ENCODE measurements at regions not wholly inside any gene's neighbourhood (a gene's known extent, or its start where the extent isn't known, plus 50 kb on each side); places are given as distances from the start of the nearest gene placed in this dataset.
A peak's percentile ranks its signal among the peaks of the same experiment; 100 is the strongest.

DNA sequence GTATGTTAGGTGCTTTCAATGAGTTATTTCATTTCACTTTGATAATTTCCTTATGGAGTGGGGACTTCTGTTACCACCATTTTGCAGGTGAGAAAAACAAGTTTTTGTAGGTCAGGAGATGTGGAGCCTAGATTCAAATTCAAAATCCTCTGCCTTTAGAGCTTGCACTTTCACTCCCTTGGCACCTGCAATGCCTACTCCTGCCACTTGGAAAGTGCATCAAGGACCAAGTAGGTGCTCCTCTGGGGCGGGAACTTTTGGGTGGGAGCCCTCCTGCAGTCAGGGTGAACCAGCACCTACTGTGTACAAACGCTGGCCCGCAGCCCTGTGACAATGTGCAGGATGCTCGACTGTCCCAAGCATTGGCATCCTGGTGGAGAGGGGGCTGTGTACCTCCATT, 199.0 kb downstream of the EMX2 start:
- Histone ChIP-seq H3K4me2 (no peak overlapping the region), H3K4me1 (peaks cover 3% of the 10 kb centered on the region), H3K9me3 (no peaks in the 10 kb centered on the region), H3K4me3 (no peak overlapping the region), H3K27ac (no peak overlapping the region)
- CTCF ChIA-PET = interaction anchor here (1.1 to 1.4 kb wide), 5 partner anchors 10 to 245 kb away, joined by 3 to 6 read pairs (median 4); no protein-coding TSS in a partner anchor
- DNase-seq (ENCODE audit: low read depth in 1 of 2, low spot score in 1 of 2) (no peak), ATAC-seq (peak in 1 of 2 experiments; percentile 73; a peak in 3 of 6 replicates), FAIRE-seq (no peak)
- WGBS (ENCODE audit: missing lambda C conversion rate) = 13% methylated on average over 4 of the region's 4 CpGs
- no peak for TF ChIP-seq CEBPB (IDR thresholded peaks at IDR 0.05)
- no peak for TF ChIP-seq CHD4 (IDR thresholded peaks at IDR 0.05; ENCODE audit: borderline replicate concordance)
- no peak for TF ChIP-seq RAD21 (conservative IDR thresholded peaks at IDR 0.05 in 1 of 2, IDR thresholded peaks at IDR 0.05 in 1 of 2)
- no peak for TF ChIP-seq HES2 (IDR thresholded peaks at IDR 0.05)
- TF ChIP-seq MAFK (IDR thresholded peaks at IDR 0.05; ENCODE audit: partially characterized antibody) = no peak
- TF ChIP-seq KDM5A (IDR thresholded peaks at IDR 0.05) = no peak
- TF ChIP-seq NFE2L2 (conservative IDR thresholded peaks at IDR 0.05; ENCODE audit: low read length) = no peak
- TF ChIP-seq RNF2 (IDR thresholded peaks at IDR 0.05; ENCODE audit: borderline replicate concordance, low read depth) = no peak
- no peak for TF ChIP-seq ATOH8 (CRISPR knock-in tag; IDR thresholded peaks at IDR 0.05; ENCODE audit: low read depth)
- no peak for TF ChIP-seq JUN (IDR thresholded peaks at IDR 0.05)
- no peak for TF ChIP-seq HOXA7 (CRISPR knock-in tag; IDR thresholded peaks at IDR 0.05)
- no peak for TF ChIP-seq PBX3 (IDR thresholded peaks at IDR 0.05)
- TF ChIP-seq, protein P1, sequence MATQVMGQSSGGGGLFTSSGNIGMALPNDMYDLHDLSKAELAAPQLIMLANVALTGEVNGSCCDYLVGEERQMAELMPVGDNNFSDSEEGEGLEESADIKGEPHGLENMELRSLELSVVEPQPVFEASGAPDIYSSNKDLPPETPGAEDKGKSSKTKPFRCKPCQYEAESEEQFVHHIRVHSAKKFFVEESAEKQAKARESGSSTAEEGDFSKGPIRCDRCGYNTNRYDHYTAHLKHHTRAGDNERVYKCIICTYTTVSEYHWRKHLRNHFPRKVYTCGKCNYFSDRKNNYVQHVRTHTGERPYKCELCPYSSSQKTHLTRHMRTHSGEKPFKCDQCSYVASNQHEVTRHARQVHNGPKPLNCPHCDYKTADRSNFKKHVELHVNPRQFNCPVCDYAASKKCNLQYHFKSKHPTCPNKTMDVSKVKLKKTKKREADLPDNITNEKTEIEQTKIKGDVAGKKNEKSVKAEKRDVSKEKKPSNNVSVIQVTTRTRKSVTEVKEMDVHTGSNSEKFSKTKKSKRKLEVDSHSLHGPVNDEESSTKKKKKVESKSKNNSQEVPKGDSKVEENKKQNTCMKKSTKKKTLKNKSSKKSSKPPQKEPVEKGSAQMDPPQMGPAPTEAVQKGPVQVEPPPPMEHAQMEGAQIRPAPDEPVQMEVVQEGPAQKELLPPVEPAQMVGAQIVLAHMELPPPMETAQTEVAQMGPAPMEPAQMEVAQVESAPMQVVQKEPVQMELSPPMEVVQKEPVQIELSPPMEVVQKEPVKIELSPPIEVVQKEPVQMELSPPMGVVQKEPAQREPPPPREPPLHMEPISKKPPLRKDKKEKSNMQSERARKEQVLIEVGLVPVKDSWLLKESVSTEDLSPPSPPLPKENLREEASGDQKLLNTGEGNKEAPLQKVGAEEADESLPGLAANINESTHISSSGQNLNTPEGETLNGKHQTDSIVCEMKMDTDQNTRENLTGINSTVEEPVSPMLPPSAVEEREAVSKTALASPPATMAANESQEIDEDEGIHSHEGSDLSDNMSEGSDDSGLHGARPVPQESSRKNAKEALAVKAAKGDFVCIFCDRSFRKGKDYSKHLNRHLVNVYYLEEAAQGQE (IDR thresholded peaks at IDR 0.05) = no peak
- POLR2A ChIA-PET = no interaction called here

GRCh38 chr10:117743509-117743908, 201.0 kb downstream of the EMX2 start:
- no peak for DNase-seq (ENCODE audit: low read depth in 1 of 2, low spot score in 1 of 2)
- ChIA-PET CTCF (no interaction called here), POLR2A (no interaction called here)
- H3K4me2 ChIP-seq = no peak overlapping the region
- no peak for TF ChIP-seq TFCP2L1 (CRISPR knock-in tag; IDR thresholded peaks at IDR 0.05)
- no peak for TF ChIP-seq POLR2AphosphoS2 (conservative IDR thresholded peaks at IDR 0.05; ENCODE audit: low read length)
- TF ChIP-seq CHD2 (IDR thresholded peaks at IDR 0.05; ENCODE audit: low read length, partially characterized antibody) = no peak
- no peak for TF ChIP-seq NFE2L2 (conservative IDR thresholded peaks at IDR 0.05; ENCODE audit: low read length)
- no peak for TF ChIP-seq ZSCAN20 (CRISPR knock-in tag; IDR thresholded peaks at IDR 0.05)
- TF ChIP-seq SREBF2 (IDR thresholded peaks at IDR 0.05) = no peak
- TF ChIP-seq EP300 (IDR thresholded peaks at IDR 0.05) = no peak
- TF ChIP-seq, protein P1 (IDR thresholded peaks at IDR 0.05) = no peak
- no peak for TF ChIP-seq MAFK (IDR thresholded peaks at IDR 0.05; ENCODE audit: partially characterized antibody)
- TF ChIP-seq HOXA7 (CRISPR knock-in tag; IDR thresholded peaks at IDR 0.05) = no peak
- TF ChIP-seq CTCF (IDR thresholded peaks at IDR 0.05) = no peak
- no peak for TF ChIP-seq BHLHE40 (IDR thresholded peaks at IDR 0.05; ENCODE audit: low read depth, low read length)
- no peak for TF ChIP-seq ATOH8 (CRISPR knock-in tag; IDR thresholded peaks at IDR 0.05; ENCODE audit: low read depth)
- no peak for TF ChIP-seq ZFP36 (IDR thresholded peaks at IDR 0.05; ENCODE audit: borderline replicate concordance, partially characterized antibody)
- no peak for FAIRE-seq
- 19% methylated on average over 7 of the region's 7 CpGs for WGBS (ENCODE audit: missing lambda C conversion rate)
- H3K4me1 ChIP-seq = no peaks in the 10 kb centered on the region
- no peak overlapping the region for H3K27ac ChIP-seq
- H3K4me3 ChIP-seq = no peak overlapping the region
- H3K9me3 ChIP-seq = no peaks in the 10 kb centered on the region
- ATAC-seq = no peak

Data from A549 (cell line).